ENCODE measurements at regions not wholly inside any gene's neighbourhood (a gene's known extent, or its start where the extent isn't known, plus 50 kb on each side); places are given as distances from the start of the nearest gene placed in this dataset.

- Histone ChIP-seq H3K4me3 (ENCODE audit: low read depth, low read length) (no peak overlapping the region), H3K18ac (ENCODE audit: low read length) (no peak overlapping the region), H2BK12ac (ENCODE audit: low read length) (no peak overlapping the region), H3K36me3 (ENCODE audit: control insufficient read depth in 1 of 2, insufficient read depth in 2 of 2, low read length in 2 of 2) (no peaks in the 10 kb centered on the region), H4K12ac (ENCODE audit: low read depth, low read length) (no peak overlapping the region), H3K27ac (ENCODE audit: low read depth, low read length) (no peak overlapping the region), H2AK5ac (ENCODE audit: low read length) (no peak overlapping the region), H3K23ac (ENCODE audit: low read length) (no peak overlapping the region), H3K9ac (ENCODE audit: low read length) (no peak overlapping the region), H2BK120ac (ENCODE audit: insufficient read depth, low read length, poor library complexity) (no peak overlapping the region), H3K4me2 (ENCODE audit: low read length) (no peak overlapping the region), H3K27me3 (ENCODE audit: insufficient read depth, low read length) (no peaks in the 10 kb centered on the region), H3K4ac (ENCODE audit: low read depth, low read length) (no peak overlapping the region), H3K4me1 (ENCODE audit: control insufficient read depth in 1 of 2, insufficient read depth in 2 of 2, low read length in 2 of 2) (peaks cover 0 to 3% of the 10 kb centered on the region in 2 experiments), H3K79me2 (ENCODE audit: control insufficient read depth, insufficient read depth, low read length, poor library complexity) (peaks cover 2% of the 10 kb centered on the region), H3K9me3 (ENCODE audit: insufficient read depth, low read depth, low read length) (no peaks in the 10 kb centered on the region), H3K79me1 (ENCODE audit: low read length) (peaks cover 5% of the 10 kb centered on the region), H4K8ac (ENCODE audit: low read depth, low read length) (no peak overlapping the region), H4K91ac (ENCODE audit: low read depth, low read length) (no peak overlapping the region), H2BK5ac (ENCODE audit: low read depth, low read length, poor library complexity) (no peak overlapping the region), H2AFZ (ENCODE audit: insufficient read depth, low read length, poor library complexity) (no peak overlapping the region), H3K14ac (ENCODE audit: low read length) (no peak overlapping the region)
- no CpG with 5 or more reads among the region's 1 CpG for WGBS (ENCODE audit: extremely low coverage, insufficient coverage, insufficient read length)
- no peak for DNase-seq
Measured at GRCh38 chr12:19959353-19959752, 409.0 kb upstream of the PDE3A start.

DNA sequence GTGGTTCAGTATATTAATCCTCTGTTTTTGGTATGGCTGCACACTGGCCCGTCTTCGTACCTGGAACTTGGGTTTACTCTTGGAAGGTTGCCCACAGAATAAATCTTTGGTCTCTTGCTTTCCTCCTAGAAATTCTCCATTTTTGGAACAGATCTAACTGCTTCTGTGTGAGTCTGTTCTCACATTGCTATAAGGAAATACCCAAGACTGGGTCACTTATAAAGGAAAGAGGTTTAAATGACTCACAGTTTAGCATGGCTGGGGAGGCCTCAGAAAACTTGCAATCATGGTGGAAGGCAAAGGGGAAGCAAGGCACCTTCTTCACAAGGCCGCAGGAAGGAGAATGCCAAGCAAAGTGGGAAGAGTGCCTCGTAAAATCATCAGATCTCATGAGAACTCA, 407.8 kb upstream of the PDE3A start:
- Histone ChIP-seq H3K27me3 (ENCODE audit: insufficient read depth, low read length) (no peaks in the 10 kb centered on the region), H2BK120ac (ENCODE audit: insufficient read depth, low read length, poor library complexity) (no peak overlapping the region), H3K4me3 (ENCODE audit: low read depth, low read length) (no peak overlapping the region), H3K4ac (ENCODE audit: low read depth, low read length) (no peak overlapping the region), H3K9me3 (ENCODE audit: insufficient read depth, low read depth, low read length) (no peaks in the 10 kb centered on the region), H2AFZ (ENCODE audit: insufficient read depth, low read length, poor library complexity) (no peak overlapping the region), H3K23ac (ENCODE audit: low read length) (no peak overlapping the region), H2BK5ac (ENCODE audit: low read depth, low read length, poor library complexity) (no peak overlapping the region), H3K27ac (ENCODE audit: low read depth, low read length) (no peak overlapping the region), H4K91ac (ENCODE audit: low read depth, low read length) (peak overlapping the region; percentile 81), H4K8ac (ENCODE audit: low read depth, low read length) (no peak overlapping the region), H3K79me2 (ENCODE audit: control insufficient read depth, insufficient read depth, low read length, poor library complexity) (peaks cover 2% of the 10 kb centered on the region), H2BK12ac (ENCODE audit: low read length) (peak overlapping the region; percentile 92), H3K14ac (ENCODE audit: low read length) (no peak overlapping the region), H2AK5ac (ENCODE audit: low read length) (peak overlapping the region; percentile 63), H3K36me3 (ENCODE audit: control insufficient read depth in 1 of 2, insufficient read depth in 2 of 2, low read length in 2 of 2) (no peaks in the 10 kb centered on the region), H3K79me1 (ENCODE audit: low read length) (peaks cover 5% of the 10 kb centered on the region), H3K9ac (ENCODE audit: low read length) (no peak overlapping the region), H3K4me2 (ENCODE audit: low read length) (no peak overlapping the region), H4K12ac (ENCODE audit: low read depth, low read length) (no peak overlapping the region), H3K4me1 (ENCODE audit: control insufficient read depth in 1 of 2, insufficient read depth in 2 of 2, low read length in 2 of 2) (peaks cover 0 to 3% of the 10 kb centered on the region in 2 experiments), H3K18ac (ENCODE audit: low read length) (no peak overlapping the region)
- WGBS (ENCODE audit: extremely low coverage, insufficient coverage, insufficient read length): no CpG with 5 or more reads among the region's 4 CpGs
- no peak for DNase-seq

DNA sequence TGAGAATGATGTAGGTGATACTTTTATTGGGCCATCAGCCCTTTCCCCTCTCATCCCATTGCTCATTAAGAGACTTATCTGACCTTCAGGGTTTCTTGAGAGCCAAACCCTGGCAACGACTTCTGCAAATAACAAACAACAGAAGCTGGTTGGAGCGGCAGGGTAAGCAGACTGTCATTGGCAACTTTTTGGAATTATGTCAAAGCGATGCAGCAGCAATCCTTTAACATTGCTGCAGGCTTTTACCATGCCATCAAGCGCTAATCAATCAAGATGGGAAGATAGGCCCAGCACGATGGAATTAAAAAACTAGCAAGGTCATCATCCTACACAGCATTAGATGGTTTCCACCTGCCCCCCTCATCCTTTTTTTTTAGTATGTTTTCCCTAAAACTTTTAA, 406.1 kb upstream of the PDE3A start:
- peak overlapping the region; percentile 17 for H2BK12ac ChIP-seq (ENCODE audit: low read length)
- H3K79me1 ChIP-seq (ENCODE audit: low read length): peaks cover 8% of the 10 kb centered on the region
- peaks cover 0 to 3% of the 10 kb centered on the region in 2 experiments for H3K4me1 ChIP-seq (ENCODE audit: control insufficient read depth in 1 of 2, insufficient read depth in 2 of 2, low read length in 2 of 2)
- peak overlapping the region; percentile 19 for H2BK5ac ChIP-seq (ENCODE audit: low read depth, low read length, poor library complexity)
- no CpG with 5 or more reads among the region's 5 CpGs for WGBS (ENCODE audit: extremely low coverage, insufficient coverage, insufficient read length)
- H2AFZ ChIP-seq (ENCODE audit: insufficient read depth, low read length, poor library complexity): no peak overlapping the region
- H3K14ac ChIP-seq (ENCODE audit: low read length): no peak overlapping the region
- H3K4me3 ChIP-seq (ENCODE audit: low read depth, low read length): no peak overlapping the region
- H3K4me2 ChIP-seq (ENCODE audit: low read length): no peak overlapping the region
- H3K23ac ChIP-seq (ENCODE audit: low read length): no peak overlapping the region
- no peak overlapping the region for H4K91ac ChIP-seq (ENCODE audit: low read depth, low read length)
- no peak overlapping the region for H3K18ac ChIP-seq (ENCODE audit: low read length)
- peak overlapping the region; percentile 28 for H4K8ac ChIP-seq (ENCODE audit: low read depth, low read length)
- no peaks in the 10 kb centered on the region for H3K27me3 ChIP-seq (ENCODE audit: insufficient read depth, low read length)
- no peaks in the 10 kb centered on the region for H3K9me3 ChIP-seq (ENCODE audit: insufficient read depth, low read depth, low read length)
- no peak overlapping the region for H3K9ac ChIP-seq (ENCODE audit: low read length)
- no peak overlapping the region for H4K12ac ChIP-seq (ENCODE audit: low read depth, low read length)
- H3K36me3 ChIP-seq (ENCODE audit: control insufficient read depth in 1 of 2, insufficient read depth in 2 of 2, low read length in 2 of 2): no peaks in the 10 kb centered on the region
- no peak overlapping the region for H3K4ac ChIP-seq (ENCODE audit: low read depth, low read length)
- no peak for DNase-seq
- H2AK5ac ChIP-seq (ENCODE audit: low read length): no peak overlapping the region
- H3K79me2 ChIP-seq (ENCODE audit: control insufficient read depth, insufficient read depth, low read length, poor library complexity): peaks cover 2% of the 10 kb centered on the region
- no peak overlapping the region for H3K27ac ChIP-seq (ENCODE audit: low read depth, low read length)
- H2BK120ac ChIP-seq (ENCODE audit: insufficient read depth, low read length, poor library complexity): peak overlapping the region; percentile 43

DNA sequence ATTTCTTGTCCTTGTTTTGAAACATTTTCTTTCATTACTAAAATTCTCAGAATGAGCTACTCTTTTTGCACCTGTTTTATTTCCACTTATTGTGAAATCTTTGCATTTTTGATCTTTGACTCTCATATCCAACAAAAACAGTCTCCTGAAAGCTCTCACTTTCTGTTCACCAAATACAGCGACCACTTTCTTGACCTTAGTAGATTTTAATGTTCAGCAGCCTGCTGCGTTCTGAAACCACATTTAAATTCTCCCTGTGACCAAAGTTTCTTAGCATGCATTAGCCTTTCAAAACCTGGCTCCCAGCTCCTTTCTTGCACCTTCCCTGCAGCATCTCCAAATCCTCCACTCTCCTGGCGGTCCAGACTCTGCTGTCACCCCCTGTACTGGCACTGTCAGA, 404.4 kb upstream of the PDE3A start:
- H3K79me2 ChIP-seq (ENCODE audit: control insufficient read depth, insufficient read depth, low read length, poor library complexity): peaks cover 2% of the 10 kb centered on the region
- no peak for DNase-seq

More for the DNA sequence above, 404.4 kb upstream of the PDE3A start:
- peak overlapping the region; percentile 91 for H2AK5ac ChIP-seq (ENCODE audit: low read length)
- peak overlapping the region; percentile 100 for H2BK5ac ChIP-seq (ENCODE audit: low read depth, low read length, poor library complexity)
- H3K36me3 ChIP-seq (ENCODE audit: control insufficient read depth in 1 of 2, insufficient read depth in 2 of 2, low read length in 2 of 2): no peaks in the 10 kb centered on the region
- no CpG with 5 or more reads among the region's 3 CpGs for WGBS (ENCODE audit: extremely low coverage, insufficient coverage, insufficient read length)
- no peak overlapping the region for H3K4me3 ChIP-seq (ENCODE audit: low read depth, low read length)
- H3K9me3 ChIP-seq (ENCODE audit: insufficient read depth, low read depth, low read length): no peaks in the 10 kb centered on the region
- peaks cover 0 to 3% of the 10 kb centered on the region in 2 experiments for H3K4me1 ChIP-seq (ENCODE audit: control insufficient read depth in 1 of 2, insufficient read depth in 2 of 2, low read length in 2 of 2)
- H3K18ac ChIP-seq (ENCODE audit: low read length): peak overlapping the region; percentile 96
- H2BK120ac ChIP-seq (ENCODE audit: insufficient read depth, low read length, poor library complexity): peak overlapping the region; percentile 98
- H4K91ac ChIP-seq (ENCODE audit: low read depth, low read length): peak overlapping the region; percentile 98
- H3K4me2 ChIP-seq (ENCODE audit: low read length): no peak overlapping the region
- no peaks in the 10 kb centered on the region for H3K27me3 ChIP-seq (ENCODE audit: insufficient read depth, low read length)
- no peak overlapping the region for H2AFZ ChIP-seq (ENCODE audit: insufficient read depth, low read length, poor library complexity)
- no peak overlapping the region for H3K23ac ChIP-seq (ENCODE audit: low read length)
- H3K79me1 ChIP-seq (ENCODE audit: low read length): peaks cover 12% of the 10 kb centered on the region
- peak overlapping the region; percentile 83 for H3K4ac ChIP-seq (ENCODE audit: low read depth, low read length)
- peak overlapping the region; percentile 88 for H4K8ac ChIP-seq (ENCODE audit: low read depth, low read length)
- no peak overlapping the region for H4K12ac ChIP-seq (ENCODE audit: low read depth, low read length)
- H3K27ac ChIP-seq (ENCODE audit: low read depth, low read length): peak overlapping the region; percentile 80
- H3K14ac ChIP-seq (ENCODE audit: low read length): peak overlapping the region; percentile 92
- H2BK12ac ChIP-seq (ENCODE audit: low read length): peak overlapping the region; percentile 99
- no peak overlapping the region for H3K9ac ChIP-seq (ENCODE audit: low read length)
